K562 (cell line): ENCODE measurements at regions not wholly inside any gene's neighbourhood (a gene's known extent, or its start where the extent isn't known, plus 50 kb on each side); places are given as distances from the start of the nearest gene placed in this dataset.

Source experiments
- CCAR2 ChIP-seq: fragments of 200-400 bp; formaldehyde crosslinking; IDR thresholded peaks from 2 replicates; pipeline ENCODE4 v1.6.1; 2017; ENCODE audit warnings: mild to moderate bottlenecking, low read depth, low read length
- EP400 ChIP-seq: fragments of 450-650 bp; IDR thresholded peaks from 2 replicates; pipeline ENCODE4 v1.6.1; 2017; ENCODE audit warnings: antibody characterized with exemption, mild to moderate bottlenecking, moderate library complexity
- GABPB1 ChIP-seq: sonication (generic); formaldehyde crosslinking; IDR thresholded peaks from 2 replicates; pipeline ENCODE4 v1.8.0; 2022; ENCODE audit warnings: mild to moderate bottlenecking, missing genetic modification reagents
- HMGN3 ChIP-seq: IDR thresholded peaks from 2 replicates; pipeline ENCODE4 v1.6.1; 2011; ENCODE audit warnings: borderline replicate concordance, low read depth, mild to moderate bottlenecking, mixed read lengths, low read length; ENCODE audit not compliant: insufficient read length; ENCODE audit errors: extremely low read depth
- XRCC3 ChIP-seq: fragments of 450-650 bp; IDR thresholded peaks from 2 replicates; pipeline ENCODE4 v1.6.1; 2017; ENCODE audit warnings: mild to moderate bottlenecking, moderate library complexity
- ZNF644 ChIP-seq: fragments of 200-800 bp; sonication (Bioruptor generic); IDR thresholded peaks from 2 replicates; pipeline ENCODE4 v1.6.1; 2016; ENCODE audit warnings: low read depth, missing genetic modification characterization, missing compliant biosample characterization
- TF ChIP-seq, protein P1 (sequence below): fragments of 450-650 bp; IDR thresholded peaks from 2 replicates; pipeline ENCODE4 v1.7.1; 2018; ENCODE audit warnings: mild to moderate bottlenecking, low read depth; ENCODE audit not compliant: partially characterized antibody
- TF ChIP-seq, protein P2 (sequence below), 2 experiments: fragments of 450-650 bp in 1 of 2; sonication (generic) in 1 of 2; formaldehyde crosslinking in 1 of 2; IDR thresholded peaks; 2 replicates each; pipeline versions ENCODE4 v1.7.1 to v1.9.0; 2016 to 2022; ENCODE audit warnings: inconsistent platforms in 1 of 2, mild to moderate bottlenecking in 1 of 2, missing genetic modification reagents in 1 of 2
- TF ChIP-seq, protein P3 (sequence below): sonication (generic); formaldehyde crosslinking; IDR thresholded peaks from 2 replicates; pipeline ENCODE4 v1.8.1; 2023; ENCODE audit warnings: mild to moderate bottlenecking, missing genetic modification reagents
- TF ChIP-seq, protein P4 (sequence below), 2 experiments: fragments of 150-350 bp in 1 of 2; IDR thresholded peaks; 2 replicates each; pipeline ENCODE4 v1.6.1; 2012 to 2016; ENCODE audit warnings: low read depth in 2 of 2, low read length in 2 of 2, mild to moderate bottlenecking in 1 of 2, moderate library complexity in 1 of 2

DNA sequence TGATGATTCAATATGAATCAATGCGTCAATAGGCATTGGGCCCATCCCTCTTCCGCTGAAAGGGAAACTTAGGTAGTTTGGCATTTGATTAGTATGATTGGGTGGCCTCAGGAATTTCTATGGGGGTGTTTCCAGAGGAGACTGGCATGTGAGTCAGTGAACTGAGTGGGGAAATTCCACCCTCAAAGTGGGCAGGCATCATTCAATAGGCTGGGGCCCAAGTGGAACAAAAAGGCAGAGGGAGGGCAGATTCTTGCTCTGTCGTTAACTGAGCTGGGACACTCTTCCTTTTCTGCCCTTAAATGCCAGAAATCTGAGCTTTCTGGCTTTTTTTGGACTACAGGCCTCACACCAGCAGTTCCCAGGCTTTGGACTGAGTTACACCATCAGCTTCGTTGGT is 373.5 kb downstream of the RPS29 start (continued):
- TF ChIP-seq, protein P1, sequence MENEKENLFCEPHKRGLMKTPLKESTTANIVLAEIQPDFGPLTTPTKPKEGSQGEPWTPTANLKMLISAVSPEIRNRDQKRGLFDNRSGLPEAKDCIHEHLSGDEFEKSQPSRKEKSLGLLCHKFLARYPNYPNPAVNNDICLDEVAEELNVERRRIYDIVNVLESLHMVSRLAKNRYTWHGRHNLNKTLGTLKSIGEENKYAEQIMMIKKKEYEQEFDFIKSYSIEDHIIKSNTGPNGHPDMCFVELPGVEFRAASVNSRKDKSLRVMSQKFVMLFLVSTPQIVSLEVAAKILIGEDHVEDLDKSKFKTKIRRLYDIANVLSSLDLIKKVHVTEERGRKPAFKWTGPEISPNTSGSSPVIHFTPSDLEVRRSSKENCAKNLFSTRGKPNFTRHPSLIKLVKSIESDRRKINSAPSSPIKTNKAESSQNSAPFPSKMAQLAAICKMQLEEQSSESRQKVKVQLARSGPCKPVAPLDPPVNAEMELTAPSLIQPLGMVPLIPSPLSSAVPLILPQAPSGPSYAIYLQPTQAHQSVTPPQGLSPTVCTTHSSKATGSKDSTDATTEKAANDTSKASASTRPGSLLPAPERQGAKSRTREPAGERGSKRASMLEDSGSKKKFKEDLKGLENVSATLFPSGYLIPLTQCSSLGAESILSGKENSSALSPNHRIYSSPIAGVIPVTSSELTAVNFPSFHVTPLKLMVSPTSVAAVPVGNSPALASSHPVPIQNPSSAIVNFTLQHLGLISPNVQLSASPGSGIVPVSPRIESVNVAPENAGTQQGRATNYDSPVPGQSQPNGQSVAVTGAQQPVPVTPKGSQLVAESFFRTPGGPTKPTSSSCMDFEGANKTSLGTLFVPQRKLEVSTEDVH, result no peak
- no peak for TF ChIP-seq XRCC3
- TF ChIP-seq GABPB1 (CRISPR knock-in tag), result no peak
- no peak for TF ChIP-seq ZNF644 (tag)
- no peak for TF ChIP-seq CCAR2
- TF ChIP-seq, protein P2, sequence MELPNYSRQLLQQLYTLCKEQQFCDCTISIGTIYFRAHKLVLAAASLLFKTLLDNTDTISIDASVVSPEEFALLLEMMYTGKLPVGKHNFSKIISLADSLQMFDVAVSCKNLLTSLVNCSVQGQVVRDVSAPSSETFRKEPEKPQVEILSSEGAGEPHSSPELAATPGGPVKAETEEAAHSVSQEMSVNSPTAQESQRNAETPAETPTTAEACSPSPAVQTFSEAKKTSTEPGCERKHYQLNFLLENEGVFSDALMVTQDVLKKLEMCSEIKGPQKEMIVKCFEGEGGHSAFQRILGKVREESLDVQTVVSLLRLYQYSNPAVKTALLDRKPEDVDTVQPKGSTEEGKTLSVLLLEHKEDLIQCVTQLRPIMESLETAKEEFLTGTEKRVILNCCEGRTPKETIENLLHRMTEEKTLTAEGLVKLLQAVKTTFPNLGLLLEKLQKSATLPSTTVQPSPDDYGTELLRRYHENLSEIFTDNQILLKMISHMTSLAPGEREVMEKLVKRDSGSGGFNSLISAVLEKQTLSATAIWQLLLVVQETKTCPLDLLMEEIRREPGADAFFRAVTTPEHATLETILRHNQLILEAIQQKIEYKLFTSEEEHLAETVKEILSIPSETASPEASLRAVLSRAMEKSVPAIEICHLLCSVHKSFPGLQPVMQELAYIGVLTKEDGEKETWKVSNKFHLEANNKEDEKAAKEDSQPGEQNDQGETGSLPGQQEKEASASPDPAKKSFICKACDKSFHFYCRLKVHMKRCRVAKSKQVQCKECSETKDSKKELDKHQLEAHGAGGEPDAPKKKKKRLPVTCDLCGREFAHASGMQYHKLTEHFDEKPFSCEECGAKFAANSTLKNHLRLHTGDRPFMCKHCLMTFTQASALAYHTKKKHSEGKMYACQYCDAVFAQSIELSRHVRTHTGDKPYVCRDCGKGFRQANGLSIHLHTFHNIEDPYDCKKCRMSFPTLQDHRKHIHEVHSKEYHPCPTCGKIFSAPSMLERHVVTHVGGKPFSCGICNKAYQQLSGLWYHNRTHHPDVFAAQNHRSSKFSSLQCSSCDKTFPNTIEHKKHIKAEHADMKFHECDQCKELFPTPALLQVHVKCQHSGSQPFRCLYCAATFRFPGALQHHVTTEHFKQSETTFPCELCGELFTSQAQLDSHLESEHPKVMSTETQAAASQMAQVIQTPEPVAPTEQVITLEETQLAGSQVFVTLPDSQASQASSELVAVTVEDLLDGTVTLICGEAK (IDR thresholded peaks at IDR 0.05), result no peak
- TF ChIP-seq, protein P2 (CRISPR knock-in tag; IDR thresholded peaks at IDR 0.05), result no peak
- TF ChIP-seq, protein P3, sequence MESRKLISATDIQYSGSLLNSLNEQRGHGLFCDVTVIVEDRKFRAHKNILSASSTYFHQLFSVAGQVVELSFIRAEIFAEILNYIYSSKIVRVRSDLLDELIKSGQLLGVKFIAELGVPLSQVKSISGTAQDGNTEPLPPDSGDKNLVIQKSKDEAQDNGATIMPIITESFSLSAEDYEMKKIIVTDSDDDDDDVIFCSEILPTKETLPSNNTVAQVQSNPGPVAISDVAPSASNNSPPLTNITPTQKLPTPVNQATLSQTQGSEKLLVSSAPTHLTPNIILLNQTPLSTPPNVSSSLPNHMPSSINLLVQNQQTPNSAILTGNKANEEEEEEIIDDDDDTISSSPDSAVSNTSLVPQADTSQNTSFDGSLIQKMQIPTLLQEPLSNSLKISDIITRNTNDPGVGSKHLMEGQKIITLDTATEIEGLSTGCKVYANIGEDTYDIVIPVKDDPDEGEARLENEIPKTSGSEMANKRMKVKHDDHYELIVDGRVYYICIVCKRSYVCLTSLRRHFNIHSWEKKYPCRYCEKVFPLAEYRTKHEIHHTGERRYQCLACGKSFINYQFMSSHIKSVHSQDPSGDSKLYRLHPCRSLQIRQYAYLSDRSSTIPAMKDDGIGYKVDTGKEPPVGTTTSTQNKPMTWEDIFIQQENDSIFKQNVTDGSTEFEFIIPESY (CRISPR knock-in tag), result no peak
- no peak for TF ChIP-seq EP400
- TF ChIP-seq HMGN3, result no peak
- TF ChIP-seq, protein P4, sequence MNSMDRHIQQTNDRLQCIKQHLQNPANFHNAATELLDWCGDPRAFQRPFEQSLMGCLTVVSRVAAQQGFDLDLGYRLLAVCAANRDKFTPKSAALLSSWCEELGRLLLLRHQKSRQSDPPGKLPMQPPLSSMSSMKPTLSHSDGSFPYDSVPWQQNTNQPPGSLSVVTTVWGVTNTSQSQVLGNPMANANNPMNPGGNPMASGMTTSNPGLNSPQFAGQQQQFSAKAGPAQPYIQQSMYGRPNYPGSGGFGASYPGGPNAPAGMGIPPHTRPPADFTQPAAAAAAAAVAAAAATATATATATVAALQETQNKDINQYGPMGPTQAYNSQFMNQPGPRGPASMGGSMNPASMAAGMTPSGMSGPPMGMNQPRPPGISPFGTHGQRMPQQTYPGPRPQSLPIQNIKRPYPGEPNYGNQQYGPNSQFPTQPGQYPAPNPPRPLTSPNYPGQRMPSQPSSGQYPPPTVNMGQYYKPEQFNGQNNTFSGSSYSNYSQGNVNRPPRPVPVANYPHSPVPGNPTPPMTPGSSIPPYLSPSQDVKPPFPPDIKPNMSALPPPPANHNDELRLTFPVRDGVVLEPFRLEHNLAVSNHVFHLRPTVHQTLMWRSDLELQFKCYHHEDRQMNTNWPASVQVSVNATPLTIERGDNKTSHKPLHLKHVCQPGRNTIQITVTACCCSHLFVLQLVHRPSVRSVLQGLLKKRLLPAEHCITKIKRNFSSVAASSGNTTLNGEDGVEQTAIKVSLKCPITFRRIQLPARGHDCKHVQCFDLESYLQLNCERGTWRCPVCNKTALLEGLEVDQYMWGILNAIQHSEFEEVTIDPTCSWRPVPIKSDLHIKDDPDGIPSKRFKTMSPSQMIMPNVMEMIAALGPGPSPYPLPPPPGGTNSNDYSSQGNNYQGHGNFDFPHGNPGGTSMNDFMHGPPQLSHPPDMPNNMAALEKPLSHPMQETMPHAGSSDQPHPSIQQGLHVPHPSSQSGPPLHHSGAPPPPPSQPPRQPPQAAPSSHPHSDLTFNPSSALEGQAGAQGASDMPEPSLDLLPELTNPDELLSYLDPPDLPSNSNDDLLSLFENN (IDR thresholded peaks at IDR 0.05; ENCODE audit: low read depth in 2 of 2, low read length in 2 of 2), result no peak
